DND-41 (cell line): ENCODE measurements at regions not wholly inside any gene's neighbourhood (a gene's known extent, or its start where the extent isn't known, plus 50 kb on each side); places are given as distances from the start of the nearest gene placed in this dataset.
"Not testable (repeated sequence)": the region's sequence is repeated elsewhere in the genome, so short reads cannot be mapped to it uniquely, and the experiment has no call there.

Source experiments
- ATAC-seq: fragments of 200-7000 bp; cut with Tn5 transposase; 3 replicates; pipeline ENCODE4 v1.9.1; 2021; ENCODE audit warnings: low read depth; ENCODE audit not compliant: insufficient read depth
- DNase-seq: peaks from one replicate; pipeline ENCODE4 v3.0.0-alpha.2; 2020
- H2AFZ ChIP-seq: 2 replicates; pipeline ENCODE4 v1.6.0; 2012; ENCODE audit warnings: low read depth, low read length
- H3K27ac ChIP-seq: 2 replicates; pipeline ENCODE4 v1.5.1; 2012; ENCODE audit warnings: low read length, inconsistent platforms
- H3K27me3 ChIP-seq: fragments of 200-600 bp; sonication (generic); 2 replicates; pipeline ENCODE4 v1.6.0; 2012; ENCODE audit warnings: low read length, mild to moderate bottlenecking, inconsistent platforms; ENCODE audit not compliant: insufficient read depth, poor library complexity
- H3K36me3 ChIP-seq: 2 replicates; pipeline ENCODE4 v1.5.1; 2012; ENCODE audit warnings: low read length, inconsistent platforms; ENCODE audit not compliant: insufficient read depth
- H3K4me1 ChIP-seq: 2 replicates; pipeline ENCODE4 v1.5.1; 2012; ENCODE audit warnings: mild to moderate bottlenecking, low read length; ENCODE audit not compliant: insufficient read depth
- H3K4me2 ChIP-seq: 2 replicates; pipeline ENCODE4 v1.6.0; 2012; ENCODE audit warnings: mild to moderate bottlenecking, moderate library complexity, low read length, inconsistent platforms; ENCODE audit not compliant: insufficient read depth
- H3K4me3 ChIP-seq, 2 experiments: fragments of 200-600 bp in 1 of 2; shearing (Covaris generic) in 1 of 2; 2 replicates each; pipeline ENCODE4 v1.5.1; 2012 to 2016; ENCODE audit warnings: inconsistent platforms in 2 of 2, low read length in 2 of 2, mild to moderate bottlenecking in 2 of 2, low read depth in 1 of 2, moderate library complexity in 1 of 2
- H3K79me2 ChIP-seq: 2 replicates; pipeline ENCODE4 v1.6.0; 2012; ENCODE audit warnings: low read length, inconsistent platforms; ENCODE audit not compliant: insufficient read depth
- H3K9ac ChIP-seq: 2 replicates; pipeline ENCODE4 v1.6.0; 2012; ENCODE audit warnings: low read depth, mild to moderate bottlenecking, inconsistent platforms, low read length, moderate library complexity
- H3K9me3 ChIP-seq: 2 replicates; pipeline ENCODE4 v1.5.1; 2012; ENCODE audit warnings: low read length, moderate library complexity, mild to moderate bottlenecking, inconsistent platforms; ENCODE audit not compliant: insufficient read depth, severe bottlenecking
- H4K20me1 ChIP-seq: 2 replicates; pipeline ENCODE4 v1.6.0; 2012; ENCODE audit warnings: low read length; ENCODE audit not compliant: insufficient read depth
- TF ChIP-seq, protein P1 (sequence below): IDR thresholded peaks from 2 replicates; pipeline ENCODE4 v1.5.1; 2012; ENCODE audit warnings: borderline replicate concordance, low read length, moderate library complexity, mild to moderate bottlenecking; ENCODE audit not compliant: poor library complexity, severe bottlenecking; ENCODE audit errors: extremely low read depth

DNA sequence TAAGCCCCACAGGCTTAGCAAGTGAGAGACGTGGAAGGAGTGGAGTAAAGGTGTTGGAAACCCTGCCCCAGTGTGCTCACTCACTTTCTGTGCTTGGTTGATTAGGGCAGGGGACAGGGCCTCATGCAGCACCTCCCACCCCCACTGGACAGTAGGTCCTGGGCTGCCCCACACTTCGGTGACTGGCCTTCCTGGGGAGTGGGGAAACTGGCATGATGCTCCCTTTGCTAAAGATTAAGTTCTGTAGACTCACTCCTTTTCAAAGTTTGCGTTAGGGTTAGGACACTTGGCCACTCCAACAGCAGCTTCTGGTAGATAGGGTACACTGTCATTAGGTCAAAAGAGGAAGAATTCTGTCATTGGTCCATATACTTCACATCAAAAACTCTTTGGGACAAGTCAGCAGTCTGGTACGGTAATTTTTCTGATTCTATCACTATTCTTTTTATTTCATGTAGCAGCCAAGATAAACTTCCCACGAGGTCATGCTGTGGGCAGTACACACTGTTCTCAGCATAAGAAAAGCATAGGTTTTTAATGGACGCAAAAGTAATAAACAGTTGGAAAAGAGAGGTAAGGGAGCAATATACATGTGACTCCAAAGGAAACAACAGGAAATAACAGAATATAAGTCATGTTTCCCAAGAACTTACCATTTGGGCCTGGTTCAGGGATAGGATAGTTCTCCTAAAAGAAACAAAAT is 106.6 kb upstream of the TERB2 start:
- DNase-seq, H3K9me3 ChIP-seq, H3K4me2 ChIP-seq, H4K20me1 ChIP-seq, H3K9ac ChIP-seq, H3K27me3 ChIP-seq, H3K27ac ChIP-seq, H3K79me2 ChIP-seq, H3K36me3 ChIP-seq, ATAC-seq, H2AFZ ChIP-seq, H3K4me1 ChIP-seq, H3K4me3 ChIP-seq: not testable (repeated sequence)

DNA sequence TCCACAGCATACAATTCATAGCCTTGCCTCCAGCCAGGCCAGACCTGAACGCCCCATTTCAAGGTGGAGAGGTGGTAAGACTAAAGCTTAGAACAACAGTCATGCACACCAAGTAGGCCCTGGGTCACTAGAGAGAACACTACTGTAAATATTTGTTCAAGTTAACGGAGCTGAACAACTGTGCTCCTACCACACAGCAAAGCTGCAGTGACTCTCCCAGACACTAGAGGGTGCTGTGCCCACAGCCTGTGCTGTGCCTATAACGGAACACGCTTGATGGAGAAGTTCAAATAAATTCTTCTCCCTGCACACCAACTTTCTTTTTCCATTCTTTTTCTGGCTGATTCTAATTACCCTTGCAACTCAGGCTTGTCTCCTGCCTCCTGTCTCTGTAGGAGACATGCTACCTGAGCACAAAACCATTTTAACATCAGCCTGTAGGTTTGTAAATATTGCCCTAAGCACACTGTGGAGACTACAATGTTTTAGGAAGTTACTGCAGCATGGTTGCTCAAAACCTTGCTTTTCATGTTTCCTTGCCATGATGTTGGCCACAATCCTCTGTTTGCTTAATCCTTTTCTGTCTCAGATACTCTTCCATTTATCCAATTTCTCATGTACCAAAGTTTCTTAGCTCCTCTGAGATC is 103.1 kb upstream of the TERB2 start:
- H3K9me3 ChIP-seq, H3K36me3 ChIP-seq, H3K9ac ChIP-seq, H3K27me3 ChIP-seq, H3K27ac ChIP-seq, H4K20me1 ChIP-seq, H3K4me3 ChIP-seq, H3K79me2 ChIP-seq, H3K4me1 ChIP-seq, H3K4me2 ChIP-seq: not testable (repeated sequence)
- DNase-seq (peak; percentile 56), ATAC-seq (peak; percentile 81)
- H2AFZ ChIP-seq, result peak overlapping the region; percentile 40
- TF ChIP-seq, protein P1, sequence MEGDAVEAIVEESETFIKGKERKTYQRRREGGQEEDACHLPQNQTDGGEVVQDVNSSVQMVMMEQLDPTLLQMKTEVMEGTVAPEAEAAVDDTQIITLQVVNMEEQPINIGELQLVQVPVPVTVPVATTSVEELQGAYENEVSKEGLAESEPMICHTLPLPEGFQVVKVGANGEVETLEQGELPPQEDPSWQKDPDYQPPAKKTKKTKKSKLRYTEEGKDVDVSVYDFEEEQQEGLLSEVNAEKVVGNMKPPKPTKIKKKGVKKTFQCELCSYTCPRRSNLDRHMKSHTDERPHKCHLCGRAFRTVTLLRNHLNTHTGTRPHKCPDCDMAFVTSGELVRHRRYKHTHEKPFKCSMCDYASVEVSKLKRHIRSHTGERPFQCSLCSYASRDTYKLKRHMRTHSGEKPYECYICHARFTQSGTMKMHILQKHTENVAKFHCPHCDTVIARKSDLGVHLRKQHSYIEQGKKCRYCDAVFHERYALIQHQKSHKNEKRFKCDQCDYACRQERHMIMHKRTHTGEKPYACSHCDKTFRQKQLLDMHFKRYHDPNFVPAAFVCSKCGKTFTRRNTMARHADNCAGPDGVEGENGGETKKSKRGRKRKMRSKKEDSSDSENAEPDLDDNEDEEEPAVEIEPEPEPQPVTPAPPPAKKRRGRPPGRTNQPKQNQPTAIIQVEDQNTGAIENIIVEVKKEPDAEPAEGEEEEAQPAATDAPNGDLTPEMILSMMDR, result peak; percentile 82

DNA sequence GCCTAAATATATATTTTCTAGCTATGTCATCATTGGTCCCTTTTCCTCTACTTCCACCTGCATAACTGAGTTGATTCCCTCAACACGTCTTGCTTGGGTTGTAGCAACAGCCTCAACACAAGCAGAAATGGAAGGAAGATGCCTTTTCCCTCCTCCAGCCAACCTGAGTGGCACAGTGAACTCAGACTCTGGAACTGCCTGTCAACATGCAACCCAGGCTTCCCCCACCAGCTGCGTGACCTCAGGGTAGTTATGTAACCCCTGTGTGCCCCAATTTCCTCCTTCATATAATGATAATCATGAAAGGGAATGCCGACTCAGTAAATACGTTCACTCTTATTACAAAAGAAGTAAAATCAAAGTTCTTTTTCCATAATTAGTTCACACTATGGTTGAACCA is 101.8 kb upstream of the TERB2 start:
- not testable (repeated sequence) for ATAC-seq, H3K27me3 ChIP-seq

DNA sequence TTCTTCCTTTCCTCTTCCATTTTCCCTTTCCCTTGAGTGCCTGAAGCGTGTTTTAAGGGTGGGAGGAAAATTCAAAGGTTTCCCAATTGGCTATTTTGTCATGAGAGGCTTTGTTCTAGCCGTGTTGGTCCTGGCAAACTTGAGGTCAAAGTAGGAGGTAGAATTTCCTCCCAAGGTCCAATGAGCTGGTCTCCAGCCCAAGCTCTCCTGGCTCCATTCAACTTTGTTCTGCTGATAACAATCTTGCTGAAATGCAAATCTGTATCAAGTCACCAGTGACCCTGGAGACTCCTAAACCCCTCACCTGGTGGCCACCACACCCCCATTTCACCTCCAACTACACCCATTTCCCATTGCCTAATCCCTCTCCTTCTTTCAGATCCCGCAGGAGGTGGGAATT is 100.2 kb upstream of the TERB2 start:
- not testable (repeated sequence) for H3K9ac ChIP-seq, H3K27me3 ChIP-seq, DNase-seq, H3K79me2 ChIP-seq, H3K9me3 ChIP-seq, H3K27ac ChIP-seq, H3K4me1 ChIP-seq, H3K36me3 ChIP-seq, H2AFZ ChIP-seq, H4K20me1 ChIP-seq, ATAC-seq, H3K4me2 ChIP-seq, H3K4me3 ChIP-seq

More for the DNA sequence above, 101.8 kb upstream of the TERB2 start:
- not testable (repeated sequence) for H2AFZ ChIP-seq, DNase-seq, H3K4me3 ChIP-seq, H3K79me2 ChIP-seq, H3K9ac ChIP-seq, H3K36me3 ChIP-seq, H4K20me1 ChIP-seq, H3K4me2 ChIP-seq, H3K9me3 ChIP-seq, H3K27ac ChIP-seq, H3K4me1 ChIP-seq

DNA sequence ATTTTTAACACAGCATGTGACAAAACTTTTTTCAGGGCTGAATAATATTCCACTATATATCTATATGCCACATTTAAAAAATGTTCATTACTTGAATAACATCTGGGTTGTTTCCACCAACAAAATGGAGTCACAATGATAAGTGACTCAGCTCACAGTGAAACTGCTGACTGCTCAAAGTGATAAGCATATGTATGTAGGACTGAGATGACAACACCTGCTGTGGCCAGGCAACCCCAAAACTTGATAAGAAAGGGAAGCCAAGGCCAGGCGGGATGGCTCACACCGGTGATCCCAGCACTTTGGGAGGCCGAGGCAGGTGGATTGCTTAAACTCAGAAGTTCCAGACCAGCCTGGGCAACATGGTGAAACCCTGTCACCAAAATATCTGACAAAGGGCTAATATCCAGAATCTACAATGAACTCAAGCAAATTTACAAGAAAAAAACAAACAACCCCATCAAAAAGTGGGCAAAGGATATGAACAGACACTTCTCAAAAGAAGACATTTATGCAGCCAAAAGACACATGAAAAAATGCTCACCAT is 99.2 kb upstream of the TERB2 start:
- H3K79me2 ChIP-seq, H3K9me3 ChIP-seq, DNase-seq, H3K4me1 ChIP-seq, H3K9ac ChIP-seq, H2AFZ ChIP-seq, H3K36me3 ChIP-seq, H3K4me3 ChIP-seq, H3K27ac ChIP-seq, H3K27me3 ChIP-seq, ATAC-seq, H4K20me1 ChIP-seq, H3K4me2 ChIP-seq: not testable (repeated sequence)

DNA sequence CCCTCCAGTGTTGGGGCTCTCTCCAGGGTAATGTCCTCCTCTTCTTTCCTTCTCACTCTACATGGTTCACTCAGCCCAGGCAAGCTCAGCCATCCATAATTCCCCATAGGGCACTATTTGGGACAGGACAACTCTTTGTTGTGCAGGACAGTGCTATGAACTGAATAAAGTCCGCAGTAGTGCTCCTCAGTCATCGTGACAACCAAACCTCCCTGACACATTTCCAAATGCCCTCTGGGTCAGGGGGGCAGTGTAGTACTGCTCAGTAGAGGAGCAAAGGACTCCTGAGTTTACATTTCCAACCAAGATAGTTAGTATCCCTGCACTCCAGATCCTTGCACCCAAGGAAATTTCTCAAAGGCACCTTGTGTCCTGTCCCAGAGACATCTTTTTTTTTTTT is 97.4 kb upstream of the TERB2 start:
- DNase-seq, H3K9ac ChIP-seq, H3K9me3 ChIP-seq, H3K36me3 ChIP-seq, H3K4me1 ChIP-seq, H2AFZ ChIP-seq, H3K27me3 ChIP-seq, H3K27ac ChIP-seq, H4K20me1 ChIP-seq, H3K4me3 ChIP-seq, ATAC-seq, H3K4me2 ChIP-seq, H3K79me2 ChIP-seq: not testable (repeated sequence)

DNA sequence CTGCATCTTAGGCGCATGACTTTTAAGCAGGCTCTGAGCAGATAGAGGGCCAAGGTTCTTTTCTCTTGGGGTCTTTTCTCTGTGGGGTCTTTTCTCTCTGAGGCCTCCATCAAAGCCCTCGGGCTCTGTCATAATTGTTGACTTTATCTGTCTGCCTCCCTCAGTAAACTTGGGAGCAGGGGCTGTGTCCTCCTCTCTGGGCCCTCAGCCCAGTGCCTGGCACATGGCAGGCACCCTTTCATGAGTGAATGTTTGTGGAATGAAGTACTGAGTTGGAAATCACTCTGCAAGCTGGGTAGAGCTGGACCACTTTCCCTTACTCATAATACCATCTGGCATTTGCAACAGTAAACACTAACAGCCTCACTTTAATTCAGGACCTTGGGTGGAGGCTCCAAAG is 96.3 kb upstream of the TERB2 start:
- H3K4me1 ChIP-seq, H3K36me3 ChIP-seq, H3K27ac ChIP-seq, H3K79me2 ChIP-seq, H3K9ac ChIP-seq, H2AFZ ChIP-seq, H3K4me2 ChIP-seq, H3K9me3 ChIP-seq, H4K20me1 ChIP-seq, DNase-seq, ATAC-seq, H3K27me3 ChIP-seq, H3K4me3 ChIP-seq: not testable (repeated sequence)
